OCI-LY7 (cell line): ENCODE measurements at regions not wholly inside any gene's neighbourhood (a gene's known extent, or its start where the extent isn't known, plus 50 kb on each side); places are given as distances from the start of the nearest gene placed in this dataset.

Experiments used
- CTCF ChIP-seq: fragments of 200-600 bp; sonication (generic); conservative IDR thresholded peaks from 2 replicates; pipeline ENCODE4 v1.5.1; 2014; ENCODE audit warnings: mild to moderate bottlenecking, antibody characterized with exemption, low read length, moderate library complexity, mixed read lengths
- EZH2phosphoT487 ChIP-seq: fragments of 200-600 bp; sonication (generic); IDR thresholded peaks from 2 replicates; pipeline ENCODE4 v1.6.1; 2018; ENCODE audit warnings: low read depth, borderline replicate concordance, mild to moderate bottlenecking, mixed run types, antibody characterized with exemption, low read length, moderate library complexity, mixed read lengths

- TF ChIP-seq EZH2phosphoT487 = no peak
- TF ChIP-seq CTCF = no peak
These were observed 228.8 kb downstream of the OMA1 start for GRCh38 chr1:58317694-58318093.
